ENCODE measurements at regions not wholly inside any gene's neighbourhood (a gene's known extent, or its start where the extent isn't known, plus 50 kb on each side); places are given as distances from the start of the nearest gene placed in this dataset.

GRCh38 chr14:84477996-84478395, 1051.9 kb upstream of the FLRT2 start (continued):
- TF ChIP-seq IRF1 (CRISPR knock-in tag; IDR thresholded peaks at IDR 0.05): no peak
- TF ChIP-seq SOX15 (CRISPR knock-in tag; IDR thresholded peaks at IDR 0.05): no peak

DNA sequence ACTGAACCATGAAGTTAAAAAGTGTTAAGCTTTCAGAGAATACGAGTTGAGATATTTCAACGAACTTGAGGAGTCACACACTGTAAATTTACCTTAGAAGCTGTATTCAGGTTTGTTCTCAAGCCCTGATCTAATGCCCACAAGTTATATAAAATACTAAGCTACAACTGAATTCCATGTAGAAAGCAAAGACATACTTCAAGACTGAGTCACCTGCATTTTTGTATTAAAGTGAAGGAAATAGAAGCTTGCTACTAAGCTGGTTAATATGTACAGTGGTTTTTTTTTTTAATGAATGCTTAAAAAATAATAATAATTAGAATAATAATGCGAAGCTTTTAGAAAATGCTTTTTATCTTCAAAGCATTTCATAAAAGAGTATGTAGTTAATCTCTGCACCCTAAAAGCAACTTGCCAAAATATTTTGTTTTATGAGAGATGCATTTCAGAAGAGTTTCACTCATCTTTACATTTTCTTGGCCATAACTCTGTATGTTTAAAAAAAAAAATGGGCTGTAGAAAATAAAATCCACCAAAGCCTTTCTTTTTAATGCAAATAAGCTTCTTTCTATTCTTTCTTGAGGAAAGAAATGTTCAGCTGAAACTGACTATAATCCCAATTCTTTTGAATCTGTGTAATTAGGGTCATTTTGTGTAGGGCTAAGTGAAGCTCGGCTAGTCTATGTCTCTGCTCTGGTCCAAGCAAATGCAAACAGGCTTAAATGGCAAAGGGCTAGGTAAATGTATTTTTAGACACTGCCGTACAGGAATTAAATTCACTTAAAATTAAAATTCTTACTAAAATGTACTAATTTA, 1047.5 kb upstream of the FLRT2 start:
- Mint-ChIP-seq H3K9me3 (no peaks in the 10 kb centered on the region), H3K36me3 (no peaks in the 10 kb centered on the region), H3K4me3 (no peak overlapping the region), H3K27ac (no peak overlapping the region), H3K4me1 (peaks cover 16% of the 10 kb centered on the region), H3K27me3 (ENCODE audit: low read depth) (no peaks in the 10 kb centered on the region)
- POLR2A ChIA-PET: no interaction called here
- CTCF ChIA-PET: interaction anchor here (0.6 kb wide), 1 partner anchor 480 kb away, joined by 4 read pairs; no protein-coding TSS in a partner anchor
- ATAC-seq (no peak), DNase-seq (ENCODE audit: low spot score) (no peak)
- no peak for TF ChIP-seq MXD4 (CRISPR knock-in tag; IDR thresholded peaks at IDR 0.05; ENCODE audit: borderline replicate concordance)
- TF ChIP-seq STAT6 (CRISPR knock-in tag; conservative IDR thresholded peaks at IDR 0.05; ENCODE audit: low read depth): no peak
- TF ChIP-seq, protein P1, sequence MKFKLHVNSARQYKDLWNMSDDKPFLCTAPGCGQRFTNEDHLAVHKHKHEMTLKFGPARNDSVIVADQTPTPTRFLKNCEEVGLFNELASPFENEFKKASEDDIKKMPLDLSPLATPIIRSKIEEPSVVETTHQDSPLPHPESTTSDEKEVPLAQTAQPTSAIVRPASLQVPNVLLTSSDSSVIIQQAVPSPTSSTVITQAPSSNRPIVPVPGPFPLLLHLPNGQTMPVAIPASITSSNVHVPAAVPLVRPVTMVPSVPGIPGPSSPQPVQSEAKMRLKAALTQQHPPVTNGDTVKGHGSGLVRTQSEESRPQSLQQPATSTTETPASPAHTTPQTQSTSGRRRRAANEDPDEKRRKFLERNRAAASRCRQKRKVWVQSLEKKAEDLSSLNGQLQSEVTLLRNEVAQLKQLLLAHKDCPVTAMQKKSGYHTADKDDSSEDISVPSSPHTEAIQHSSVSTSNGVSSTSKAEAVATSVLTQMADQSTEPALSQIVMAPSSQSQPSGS (CRISPR knock-in tag; IDR thresholded peaks at IDR 0.05; ENCODE audit: borderline replicate concordance, low read depth): no peak
- TF ChIP-seq CREB1 (CRISPR knock-in tag; IDR thresholded peaks at IDR 0.05): no peak
- TF ChIP-seq GTF2I (CRISPR knock-in tag; conservative IDR thresholded peaks at IDR 0.05): no peak

DNA sequence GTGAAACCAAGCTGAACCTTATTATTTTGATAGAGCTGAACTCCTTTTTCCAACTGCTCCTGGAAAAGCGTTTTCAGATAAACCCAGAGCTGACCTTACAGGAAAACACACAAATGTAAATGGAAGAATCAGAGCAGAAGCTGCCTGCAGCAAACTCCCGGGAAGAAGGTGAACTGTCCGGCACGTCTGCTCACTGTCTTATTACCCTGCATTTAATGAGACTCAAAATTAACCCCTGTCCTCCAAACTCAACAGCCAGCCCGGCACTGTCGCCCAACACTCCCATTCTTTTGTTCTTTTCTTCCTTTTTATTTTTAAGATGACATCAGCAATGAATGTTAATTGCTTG, 1046.9 kb upstream of the FLRT2 start:
- Mint-ChIP-seq H3K9me3 (no peaks in the 10 kb centered on the region), H3K4me3 (no peak overlapping the region), H3K27me3 (ENCODE audit: low read depth) (no peaks in the 10 kb centered on the region), H3K4me1 (peaks cover 16% of the 10 kb centered on the region), H3K27ac (peak overlapping the region; percentile 14; the same call in 1 of the 2 replicates), H3K36me3 (no peaks in the 10 kb centered on the region)
- POLR2A ChIA-PET: no interaction called here
- CTCF ChIA-PET: interaction anchor here (0.6 kb wide), 1 partner anchor 481 kb away, joined by 4 read pairs; no protein-coding TSS in a partner anchor
- ATAC-seq: no peak
- no peak for DNase-seq (ENCODE audit: low spot score)
- no peak for TF ChIP-seq HMGA2 (CRISPR knock-in tag; IDR thresholded peaks at IDR 0.05)
- TF ChIP-seq USF1 (CRISPR knock-in tag; IDR thresholded peaks at IDR 0.05): no peak
- TF ChIP-seq TEAD4 (CRISPR knock-in tag; IDR thresholded peaks at IDR 0.05): no peak
- no peak for TF ChIP-seq NR2C2 (CRISPR knock-in tag; IDR thresholded peaks at IDR 0.05)
- TF ChIP-seq, protein P2, sequence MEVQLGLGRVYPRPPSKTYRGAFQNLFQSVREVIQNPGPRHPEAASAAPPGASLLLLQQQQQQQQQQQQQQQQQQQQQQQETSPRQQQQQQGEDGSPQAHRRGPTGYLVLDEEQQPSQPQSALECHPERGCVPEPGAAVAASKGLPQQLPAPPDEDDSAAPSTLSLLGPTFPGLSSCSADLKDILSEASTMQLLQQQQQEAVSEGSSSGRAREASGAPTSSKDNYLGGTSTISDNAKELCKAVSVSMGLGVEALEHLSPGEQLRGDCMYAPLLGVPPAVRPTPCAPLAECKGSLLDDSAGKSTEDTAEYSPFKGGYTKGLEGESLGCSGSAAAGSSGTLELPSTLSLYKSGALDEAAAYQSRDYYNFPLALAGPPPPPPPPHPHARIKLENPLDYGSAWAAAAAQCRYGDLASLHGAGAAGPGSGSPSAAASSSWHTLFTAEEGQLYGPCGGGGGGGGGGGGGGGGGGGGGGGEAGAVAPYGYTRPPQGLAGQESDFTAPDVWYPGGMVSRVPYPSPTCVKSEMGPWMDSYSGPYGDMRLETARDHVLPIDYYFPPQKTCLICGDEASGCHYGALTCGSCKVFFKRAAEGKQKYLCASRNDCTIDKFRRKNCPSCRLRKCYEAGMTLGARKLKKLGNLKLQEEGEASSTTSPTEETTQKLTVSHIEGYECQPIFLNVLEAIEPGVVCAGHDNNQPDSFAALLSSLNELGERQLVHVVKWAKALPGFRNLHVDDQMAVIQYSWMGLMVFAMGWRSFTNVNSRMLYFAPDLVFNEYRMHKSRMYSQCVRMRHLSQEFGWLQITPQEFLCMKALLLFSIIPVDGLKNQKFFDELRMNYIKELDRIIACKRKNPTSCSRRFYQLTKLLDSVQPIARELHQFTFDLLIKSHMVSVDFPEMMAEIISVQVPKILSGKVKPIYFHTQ (CRISPR knock-in tag; IDR thresholded peaks at IDR 0.05): no peak
- no peak for TF ChIP-seq JUN (CRISPR knock-in tag; IDR thresholded peaks at IDR 0.05)
- TF ChIP-seq ZNF396 (CRISPR knock-in tag; IDR thresholded peaks at IDR 0.05; ENCODE audit: borderline replicate concordance): no peak
- TF ChIP-seq, protein P3, sequence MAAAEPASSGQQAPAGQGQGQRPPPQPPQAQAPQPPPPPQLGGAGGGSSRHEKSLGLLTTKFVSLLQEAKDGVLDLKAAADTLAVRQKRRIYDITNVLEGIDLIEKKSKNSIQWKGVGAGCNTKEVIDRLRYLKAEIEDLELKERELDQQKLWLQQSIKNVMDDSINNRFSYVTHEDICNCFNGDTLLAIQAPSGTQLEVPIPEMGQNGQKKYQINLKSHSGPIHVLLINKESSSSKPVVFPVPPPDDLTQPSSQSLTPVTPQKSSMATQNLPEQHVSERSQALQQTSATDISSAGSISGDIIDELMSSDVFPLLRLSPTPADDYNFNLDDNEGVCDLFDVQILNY (CRISPR knock-in tag; IDR thresholded peaks at IDR 0.05): no peak
- TF ChIP-seq ZNF423 (CRISPR knock-in tag; IDR thresholded peaks at IDR 0.05): no peak
- TF ChIP-seq ZSCAN18 (CRISPR knock-in tag; IDR thresholded peaks at IDR 0.05): no peak
- TF ChIP-seq NR3C1 (CRISPR knock-in tag; conservative IDR thresholded peaks at IDR 0.05; ENCODE audit: low read depth): no peak
- TF ChIP-seq SMAD3 (CRISPR knock-in tag; IDR thresholded peaks at IDR 0.05; ENCODE audit: borderline replicate concordance): no peak
- TF ChIP-seq RELA (CRISPR knock-in tag; IDR thresholded peaks at IDR 0.05; ENCODE audit: borderline replicate concordance): no peak

All from WTC11 (cell line).